HG02870 (cell line): ENCODE measurements at regions not wholly inside any gene's neighbourhood (a gene's known extent, or its start where the extent isn't known, plus 50 kb on each side); places are given as distances from the start of the nearest gene placed in this dataset.
"Not testable (repeated sequence)": the region's sequence is repeated elsewhere in the genome, so short reads cannot be mapped to it uniquely, and the experiment has no call there.

ENCODE experiments used
- ATAC-seq: cut with Tn5 transposase; IDR thresholded peaks from one replicate; pipeline ENCODE4 v1.9.1; 2021; ENCODE audit warnings: mild to moderate bottlenecking, moderate library complexity; ENCODE audit not compliant: unreplicated experiment

DNA sequence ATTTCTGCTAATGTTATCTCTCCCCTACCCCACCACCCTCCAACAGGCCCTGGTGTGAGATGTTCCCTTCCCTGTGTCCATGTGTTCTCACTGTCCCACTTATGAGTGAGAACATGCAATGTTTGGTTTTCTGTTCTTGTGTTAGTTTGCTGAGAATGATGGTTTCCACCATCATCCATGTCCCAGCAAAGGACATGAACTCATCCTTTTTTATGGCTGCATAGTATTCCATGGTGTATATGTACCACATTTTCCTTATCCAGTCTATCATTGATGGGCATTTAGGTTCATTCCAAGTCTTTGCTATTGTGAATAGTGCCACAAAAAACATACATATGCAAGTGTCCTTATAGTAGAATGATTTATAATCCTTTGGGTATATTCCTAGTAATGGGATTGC is 104.5 kb downstream of the ZNF33B start:
- ATAC-seq: not testable (repeated sequence)

DNA sequence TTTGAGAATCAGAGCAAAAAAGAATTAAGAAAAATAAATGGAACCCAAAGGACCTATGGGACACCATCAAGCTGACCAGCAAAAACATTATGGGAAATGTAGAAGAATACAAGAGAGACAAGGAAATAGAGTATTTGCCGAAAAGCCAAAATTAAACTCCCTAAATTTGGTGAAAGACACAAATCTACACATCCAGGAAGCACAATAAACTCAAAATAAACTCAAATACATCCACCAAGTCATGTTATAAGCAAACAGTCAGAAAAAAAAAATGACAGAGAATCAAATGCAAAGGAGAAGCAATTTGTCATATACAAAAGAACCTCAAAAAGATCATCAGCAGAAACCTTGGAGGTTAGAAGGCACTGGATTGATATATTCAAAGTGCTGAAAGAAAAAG is 105.4 kb downstream of the ZNF33B start:
- no peak for ATAC-seq

- no peak for ATAC-seq
These were observed 115.3 kb downstream of the ZNF33B start for GRCh38 chr10:42523098-42523497.

DNA sequence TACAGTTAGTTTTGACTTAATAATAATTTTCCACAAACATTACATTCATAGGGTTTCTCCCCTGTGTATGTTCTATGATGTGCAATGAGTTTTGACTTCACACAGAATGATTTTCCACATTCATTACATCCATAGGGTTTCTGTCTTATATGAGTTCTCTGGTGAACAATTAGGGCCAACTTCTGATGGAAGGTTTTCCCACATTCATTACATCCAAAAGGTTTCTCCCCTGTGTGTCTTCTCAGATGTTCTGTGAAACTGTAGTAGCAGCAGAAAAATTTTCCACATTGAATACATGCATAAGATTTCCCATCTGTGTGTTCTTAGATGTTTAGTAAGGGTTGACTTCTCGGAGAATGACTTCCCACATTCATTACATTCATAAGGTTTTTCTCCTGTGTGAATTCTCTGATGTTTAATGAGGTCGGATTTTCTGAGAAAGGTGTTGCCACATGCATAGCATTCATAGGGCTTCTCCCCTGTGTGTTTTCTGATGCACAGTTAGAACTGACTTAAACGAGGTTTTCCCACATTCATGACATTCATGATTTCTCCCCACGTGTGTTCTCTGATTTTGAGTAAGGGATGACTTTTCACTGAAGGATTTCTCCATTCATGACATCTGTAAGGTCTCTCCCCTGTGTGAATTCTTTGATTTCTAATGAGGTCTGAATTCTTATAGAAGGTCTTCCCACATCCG is 118.5 kb downstream of the ZNF33B start:
- no peak for ATAC-seq

DNA sequence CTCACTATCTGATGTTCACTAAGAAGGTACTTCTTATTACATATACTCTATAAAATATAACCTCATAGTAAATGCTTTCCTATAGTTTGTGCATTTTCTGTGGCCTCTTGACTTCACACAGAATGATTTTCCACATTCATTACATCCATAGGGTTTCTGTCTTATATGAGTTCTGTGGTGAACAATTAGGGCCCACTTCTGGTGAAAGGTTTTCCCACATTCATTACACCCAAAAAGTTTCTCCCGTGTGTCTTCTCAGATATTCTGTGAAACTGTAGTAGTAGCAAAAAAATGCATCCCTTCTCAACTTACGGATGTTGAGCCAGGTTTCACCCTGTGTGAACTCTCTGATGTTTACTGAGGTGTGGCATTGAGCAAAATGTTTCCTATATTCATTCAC is 119.3 kb downstream of the ZNF33B start:
- no peak for ATAC-seq

GRCh38 chr10:42513921-42514320 is 124.4 kb downstream of the ZNF33B start:
- ATAC-seq: no peak

GRCh38 chr10:42491801-42492200 is 146.6 kb downstream of the ZNF33B start:
- no peak for ATAC-seq

GRCh38 chr10:42491001-42491592 is 147.3 kb downstream of the ZNF33B start:
- no peak for ATAC-seq

DNA sequence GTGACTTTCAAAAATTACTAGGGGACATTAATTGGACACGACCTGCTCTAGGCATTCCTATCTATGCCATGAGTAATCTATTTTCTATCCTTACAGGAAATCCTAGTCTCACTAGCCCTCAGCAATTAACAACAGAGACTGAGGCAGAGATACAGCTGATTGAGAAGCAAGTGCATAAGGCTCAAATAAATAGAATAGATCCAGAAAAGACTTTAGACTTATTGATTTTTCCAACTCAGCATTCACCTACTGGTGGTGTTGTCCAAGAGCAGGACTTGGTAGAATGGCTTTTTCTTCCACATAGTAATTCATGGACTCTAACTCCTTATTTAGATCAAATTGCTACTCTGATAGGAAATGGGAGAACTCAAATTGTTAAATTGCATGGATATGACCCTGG is 148.0 kb downstream of the ZNF33B start:
- ATAC-seq: no peak

- no peak for ATAC-seq
These were observed 150.0 kb downstream of the ZNF33B start for GRCh38 chr10:42488416-42488815.

DNA sequence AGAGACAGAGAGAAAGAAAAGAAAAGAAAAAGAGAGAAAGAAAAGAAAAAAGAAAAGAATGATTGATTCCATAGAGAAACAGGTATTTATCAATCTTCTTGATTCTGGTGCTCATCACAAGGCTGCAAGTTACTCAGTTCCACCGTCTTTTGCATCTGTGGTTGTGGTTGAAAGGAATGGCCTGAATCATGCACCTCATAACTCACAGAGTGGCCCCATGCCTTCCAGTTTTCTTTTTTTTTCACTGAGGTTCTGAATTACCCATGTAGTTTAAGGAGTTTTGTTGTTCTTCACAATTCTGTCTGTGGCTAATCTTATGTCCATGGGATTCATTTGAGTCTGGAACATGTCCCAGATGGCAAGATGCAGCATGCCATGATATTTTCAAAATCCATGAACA is 156.0 kb downstream of the ZNF33B start:
- ATAC-seq: no peak

DNA sequence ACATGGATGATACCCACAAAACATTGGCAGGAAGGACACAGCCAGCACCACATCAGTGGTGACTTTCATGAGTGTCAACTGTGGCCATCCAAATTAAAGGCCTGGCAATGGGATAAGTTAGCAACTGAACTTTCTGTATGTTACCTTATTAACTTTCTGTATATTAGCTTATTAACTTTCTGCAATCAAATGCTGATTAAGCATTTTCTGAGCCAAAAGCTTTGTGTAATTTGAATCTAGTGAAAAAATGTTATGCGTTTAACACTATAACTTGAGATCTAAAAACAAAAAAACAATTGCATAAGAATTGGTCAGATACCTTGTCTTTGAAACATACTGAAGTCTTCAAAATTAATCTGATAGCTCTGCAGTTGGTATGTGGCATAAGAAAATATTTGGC is 159.3 kb downstream of the ZNF33B start:
- no peak for ATAC-seq

DNA sequence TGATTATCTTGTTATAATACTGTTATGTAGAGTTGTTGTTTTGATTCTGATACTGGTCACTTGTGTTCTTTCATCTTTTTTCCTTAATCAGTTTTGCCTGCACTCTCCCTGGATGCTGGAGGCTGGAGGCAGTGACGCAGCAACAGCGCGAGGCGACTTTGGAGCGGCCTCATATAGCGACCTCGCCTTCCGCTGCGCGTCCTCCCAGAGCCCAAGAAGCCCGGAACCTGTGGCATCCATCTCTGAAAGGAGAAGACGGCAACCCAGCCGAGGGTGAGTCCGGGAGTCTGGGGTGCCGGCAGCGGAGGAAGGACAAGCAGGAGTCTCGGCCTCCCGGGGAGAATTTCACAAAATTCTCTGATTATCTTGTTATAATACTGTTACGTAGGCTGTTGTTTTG is 161.2 kb downstream of the ZNF33B start:
- no peak for ATAC-seq

DNA sequence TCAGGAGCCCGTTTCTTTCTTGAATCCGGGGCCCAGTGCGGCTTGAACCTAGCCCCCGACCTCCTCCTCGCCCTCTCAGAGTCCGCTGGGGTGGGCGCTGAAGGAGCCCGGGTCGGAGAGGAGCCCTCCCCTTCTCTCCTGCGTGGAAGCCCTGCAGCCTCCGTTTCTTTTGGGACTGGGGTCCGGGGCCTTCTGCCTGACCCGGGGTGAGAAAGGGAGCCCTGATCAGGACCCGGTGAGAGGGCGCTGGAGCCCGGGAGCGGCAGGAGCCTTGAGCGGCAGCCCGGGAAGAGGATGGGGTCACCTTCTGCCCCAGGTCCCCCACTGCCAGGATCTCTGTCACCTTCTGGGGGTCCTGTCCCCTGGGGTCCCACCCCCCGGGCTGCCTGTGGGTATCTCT is 162.3 kb downstream of the ZNF33B start:
- ATAC-seq: no peak

DNA sequence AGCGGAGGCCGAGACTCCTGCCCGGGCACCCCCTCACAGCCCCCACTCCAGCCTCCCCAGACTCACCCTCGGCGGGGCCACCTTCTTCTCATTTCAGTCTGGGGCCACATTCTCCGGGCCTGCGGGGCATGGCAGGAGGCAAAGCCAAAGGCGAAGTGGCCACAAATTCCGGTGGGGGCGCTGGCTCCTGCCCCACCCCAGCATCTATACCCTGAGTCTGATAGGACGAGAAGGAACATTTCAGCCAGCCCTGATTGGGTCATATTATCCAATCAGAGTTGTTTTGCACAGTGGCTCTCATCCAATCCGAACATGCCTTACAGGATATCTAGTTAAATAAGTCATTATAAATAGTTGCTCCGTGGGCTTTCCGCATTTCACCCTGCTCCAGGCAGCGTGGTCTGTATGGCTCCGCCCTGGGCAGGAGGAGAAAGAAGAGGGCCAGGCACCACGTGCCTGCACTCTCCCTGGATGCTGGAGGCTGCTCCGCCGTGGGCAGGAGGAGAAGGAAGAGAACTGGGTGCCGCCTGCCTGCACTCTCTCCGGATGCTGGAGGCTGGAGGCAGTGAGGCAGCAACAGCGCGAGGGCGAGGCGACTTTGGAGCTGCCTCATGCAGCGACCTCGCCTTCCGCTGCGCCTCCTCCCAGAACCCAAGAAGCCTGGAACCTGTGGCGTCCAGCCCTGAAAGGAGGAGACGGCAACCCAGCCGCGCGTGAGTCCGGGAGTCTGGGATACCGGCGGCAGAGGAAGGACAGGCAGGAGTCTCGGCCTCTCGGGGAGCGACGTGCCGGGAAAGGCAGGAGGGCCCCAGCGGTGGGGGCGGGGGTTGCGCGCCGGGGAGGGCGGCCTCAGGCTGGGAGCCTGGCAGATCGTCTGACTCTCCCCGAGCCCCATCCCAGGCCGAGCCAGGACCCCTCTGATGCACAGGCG is 162.9 kb downstream of the ZNF33B start:
- ATAC-seq: no peak

DNA sequence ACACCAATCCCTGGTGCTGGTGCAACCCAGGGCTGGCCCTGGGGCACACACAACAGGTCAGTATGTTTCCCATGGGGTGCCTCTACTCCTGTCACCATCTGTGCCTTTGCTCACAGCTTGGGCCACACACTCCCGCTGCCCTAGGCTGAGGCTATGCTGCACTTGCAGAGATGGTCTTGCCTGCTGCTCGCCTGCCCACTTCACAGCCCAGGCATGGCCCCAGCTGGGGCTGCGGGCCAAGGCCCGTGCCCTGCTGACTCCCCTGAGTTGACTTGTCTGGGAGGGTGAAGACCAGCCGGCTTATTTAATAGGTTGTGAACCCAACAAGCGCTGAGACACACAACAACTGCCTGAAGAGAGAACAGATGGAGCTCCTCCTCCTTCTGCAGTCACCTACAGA is 184.1 kb downstream of the ZNF33B start:
- ATAC-seq: no peak

DNA sequence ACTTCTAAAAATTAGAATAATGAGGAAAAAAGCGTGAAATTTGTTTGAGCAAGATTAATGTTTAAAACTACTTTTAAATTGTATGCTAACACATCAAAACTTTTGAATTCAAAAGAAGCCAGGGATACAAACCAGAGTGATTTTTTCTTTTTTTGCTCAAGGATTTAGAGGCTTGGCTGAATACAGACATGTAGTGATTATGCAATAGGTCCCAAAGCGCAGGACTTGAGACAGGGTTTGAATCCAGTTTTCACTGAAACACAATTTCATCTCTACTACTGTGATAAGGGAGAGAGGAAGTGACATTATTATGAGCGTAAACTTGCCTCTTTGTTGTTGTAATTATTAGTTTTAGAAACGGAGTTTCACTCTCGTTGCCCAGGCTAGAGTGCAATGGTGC is 207.3 kb downstream of the ZNF33B start:
- no peak for ATAC-seq

- no peak for ATAC-seq
These were observed 209.8 kb downstream of the ZNF33B start for GRCh38 chr10:42428534-42428933.

GRCh38 chr10:42422911-42423310 is 215.5 kb downstream of the ZNF33B start:
- ATAC-seq: no peak

GRCh38 chr10:42421812-42422211 is 216.6 kb downstream of the ZNF33B start:
- no peak for ATAC-seq

GRCh38 chr10:42419789-42420188 is 218.6 kb downstream of the ZNF33B start:
- ATAC-seq: no peak
